K562 (cell line): ENCODE measurements at regions not wholly inside any gene's neighbourhood (a gene's known extent, or its start where the extent isn't known, plus 50 kb on each side); places are given as distances from the start of the nearest gene placed in this dataset.

Source experiments
- AFF4 ChIP-seq: sonication (generic); formaldehyde crosslinking; IDR thresholded peaks from 2 replicates; pipeline ENCODE4 v1.8.0; 2023; ENCODE audit warnings: mild to moderate bottlenecking, missing genetic modification reagents
- C11orf30 ChIP-seq: fragments of 450-650 bp; IDR thresholded peaks from 2 replicates; pipeline ENCODE4 v1.6.1; 2016; ENCODE audit warnings: low read depth, mild to moderate bottlenecking
- DEAF1 ChIP-seq: fragments of 450-650 bp; formaldehyde crosslinking; IDR thresholded peaks from 2 replicates; pipeline ENCODE4 v1.4.0; 2020; ENCODE audit warnings: mild to moderate bottlenecking, moderate library complexity
- JUND ChIP-seq, 2 experiments: IDR thresholded peaks; 2 replicates in 1 of 2; 3 replicates in 1 of 2; pipeline ENCODE4 v1.6.1; 2011; ENCODE audit warnings: borderline replicate concordance in 2 of 2, low read depth in 2 of 2, low read length in 2 of 2, improper control_type of control experiment in 1 of 2, missing biosample characterization in 1 of 2, missing genetic modification characterization in 1 of 2, missing genetic modification reagents in 1 of 2
- KAT2B ChIP-seq: IDR thresholded peaks from one replicate; pipeline ENCODE4 v1.6.1; 2012; ENCODE audit warnings: low read depth, mild to moderate bottlenecking, control low read depth, inconsistent platforms, low read length, moderate library complexity
- TRIM28 ChIP-seq: fragments of 450-650 bp; IDR thresholded peaks from 2 replicates; pipeline ENCODE4 v1.6.1; 2017
- ZNF184 ChIP-seq: sonication (generic); formaldehyde crosslinking; IDR thresholded peaks from 2 replicates; pipeline ENCODE4 v1.5.0; 2020; ENCODE audit warnings: missing genetic modification reagents
- TF ChIP-seq, protein P1 (sequence below), 2 experiments: fragments of 150-350 bp in 1 of 2; IDR thresholded peaks; 2 replicates each; pipeline ENCODE4 v1.6.1; 2012 to 2016; ENCODE audit warnings: low read depth in 2 of 2, low read length in 2 of 2, mild to moderate bottlenecking in 1 of 2, moderate library complexity in 1 of 2
- TF ChIP-seq, protein P2 (sequence below), 2 experiments: fragments of 450-650 bp; formaldehyde crosslinking in 1 of 2; IDR thresholded peaks; 2 replicates each; pipeline versions ENCODE4 v1.4.0 to v1.6.1; 2014 to 2020; ENCODE audit warnings: mild to moderate bottlenecking in 2 of 2, borderline replicate concordance in 1 of 2, low read depth in 1 of 2

DNA sequence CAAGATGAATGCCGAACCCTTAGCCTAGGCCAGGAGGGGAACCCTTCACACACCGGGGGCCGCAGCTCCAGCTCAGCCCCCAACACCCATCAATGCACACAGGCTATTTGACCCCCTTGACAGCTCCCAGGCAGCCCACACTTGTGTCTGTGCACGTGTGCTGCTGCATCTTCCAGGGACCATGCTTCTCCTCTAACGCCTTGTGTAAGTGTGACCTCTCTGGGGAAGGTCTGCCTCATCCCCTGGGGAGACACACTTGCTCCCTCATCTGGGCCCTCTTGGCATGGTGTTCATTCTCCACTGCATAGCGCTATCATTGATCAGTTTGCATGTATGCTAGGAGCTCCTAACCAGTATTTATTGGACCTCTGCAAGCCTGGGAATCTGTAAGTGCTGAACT is 120.0 kb upstream of the FHL2 start (continued):
- TF ChIP-seq, protein P1, sequence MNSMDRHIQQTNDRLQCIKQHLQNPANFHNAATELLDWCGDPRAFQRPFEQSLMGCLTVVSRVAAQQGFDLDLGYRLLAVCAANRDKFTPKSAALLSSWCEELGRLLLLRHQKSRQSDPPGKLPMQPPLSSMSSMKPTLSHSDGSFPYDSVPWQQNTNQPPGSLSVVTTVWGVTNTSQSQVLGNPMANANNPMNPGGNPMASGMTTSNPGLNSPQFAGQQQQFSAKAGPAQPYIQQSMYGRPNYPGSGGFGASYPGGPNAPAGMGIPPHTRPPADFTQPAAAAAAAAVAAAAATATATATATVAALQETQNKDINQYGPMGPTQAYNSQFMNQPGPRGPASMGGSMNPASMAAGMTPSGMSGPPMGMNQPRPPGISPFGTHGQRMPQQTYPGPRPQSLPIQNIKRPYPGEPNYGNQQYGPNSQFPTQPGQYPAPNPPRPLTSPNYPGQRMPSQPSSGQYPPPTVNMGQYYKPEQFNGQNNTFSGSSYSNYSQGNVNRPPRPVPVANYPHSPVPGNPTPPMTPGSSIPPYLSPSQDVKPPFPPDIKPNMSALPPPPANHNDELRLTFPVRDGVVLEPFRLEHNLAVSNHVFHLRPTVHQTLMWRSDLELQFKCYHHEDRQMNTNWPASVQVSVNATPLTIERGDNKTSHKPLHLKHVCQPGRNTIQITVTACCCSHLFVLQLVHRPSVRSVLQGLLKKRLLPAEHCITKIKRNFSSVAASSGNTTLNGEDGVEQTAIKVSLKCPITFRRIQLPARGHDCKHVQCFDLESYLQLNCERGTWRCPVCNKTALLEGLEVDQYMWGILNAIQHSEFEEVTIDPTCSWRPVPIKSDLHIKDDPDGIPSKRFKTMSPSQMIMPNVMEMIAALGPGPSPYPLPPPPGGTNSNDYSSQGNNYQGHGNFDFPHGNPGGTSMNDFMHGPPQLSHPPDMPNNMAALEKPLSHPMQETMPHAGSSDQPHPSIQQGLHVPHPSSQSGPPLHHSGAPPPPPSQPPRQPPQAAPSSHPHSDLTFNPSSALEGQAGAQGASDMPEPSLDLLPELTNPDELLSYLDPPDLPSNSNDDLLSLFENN (IDR thresholded peaks at IDR 0.05; ENCODE audit: low read depth in 2 of 2, low read length in 2 of 2): no peak
- TF ChIP-seq JUND (IDR thresholded peaks at IDR 0.05; ENCODE audit: borderline replicate concordance, low read depth, low read length) (0 out of 2 replicates have a peak, but pooled peaks have one; percentile 3), JUND (tag; IDR thresholded peaks at IDR 0.05; ENCODE audit: borderline replicate concordance, low read depth, low read length) (no peak), DEAF1 (0 out of 2 replicates have a peak, but pooled peaks have one; percentile 35), C11orf30 (no peak), KAT2B (no peak), TRIM28 (no peak), ZNF184 (CRISPR knock-in tag) (no peak), AFF4 (no peak)
- TF ChIP-seq, protein P2, sequence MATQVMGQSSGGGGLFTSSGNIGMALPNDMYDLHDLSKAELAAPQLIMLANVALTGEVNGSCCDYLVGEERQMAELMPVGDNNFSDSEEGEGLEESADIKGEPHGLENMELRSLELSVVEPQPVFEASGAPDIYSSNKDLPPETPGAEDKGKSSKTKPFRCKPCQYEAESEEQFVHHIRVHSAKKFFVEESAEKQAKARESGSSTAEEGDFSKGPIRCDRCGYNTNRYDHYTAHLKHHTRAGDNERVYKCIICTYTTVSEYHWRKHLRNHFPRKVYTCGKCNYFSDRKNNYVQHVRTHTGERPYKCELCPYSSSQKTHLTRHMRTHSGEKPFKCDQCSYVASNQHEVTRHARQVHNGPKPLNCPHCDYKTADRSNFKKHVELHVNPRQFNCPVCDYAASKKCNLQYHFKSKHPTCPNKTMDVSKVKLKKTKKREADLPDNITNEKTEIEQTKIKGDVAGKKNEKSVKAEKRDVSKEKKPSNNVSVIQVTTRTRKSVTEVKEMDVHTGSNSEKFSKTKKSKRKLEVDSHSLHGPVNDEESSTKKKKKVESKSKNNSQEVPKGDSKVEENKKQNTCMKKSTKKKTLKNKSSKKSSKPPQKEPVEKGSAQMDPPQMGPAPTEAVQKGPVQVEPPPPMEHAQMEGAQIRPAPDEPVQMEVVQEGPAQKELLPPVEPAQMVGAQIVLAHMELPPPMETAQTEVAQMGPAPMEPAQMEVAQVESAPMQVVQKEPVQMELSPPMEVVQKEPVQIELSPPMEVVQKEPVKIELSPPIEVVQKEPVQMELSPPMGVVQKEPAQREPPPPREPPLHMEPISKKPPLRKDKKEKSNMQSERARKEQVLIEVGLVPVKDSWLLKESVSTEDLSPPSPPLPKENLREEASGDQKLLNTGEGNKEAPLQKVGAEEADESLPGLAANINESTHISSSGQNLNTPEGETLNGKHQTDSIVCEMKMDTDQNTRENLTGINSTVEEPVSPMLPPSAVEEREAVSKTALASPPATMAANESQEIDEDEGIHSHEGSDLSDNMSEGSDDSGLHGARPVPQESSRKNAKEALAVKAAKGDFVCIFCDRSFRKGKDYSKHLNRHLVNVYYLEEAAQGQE (IDR thresholded peaks at IDR 0.05; ENCODE audit: borderline replicate concordance): peak; percentile 73
- TF ChIP-seq, protein P2 (CRISPR knock-in tag; IDR thresholded peaks at IDR 0.05; ENCODE audit: low read depth): no peak
